Endothelial cell of umbilical vein (primary cell): ENCODE measurements at regions not wholly inside any gene's neighbourhood (a gene's known extent, or its start where the extent isn't known, plus 50 kb on each side); places are given as distances from the start of the nearest gene placed in this dataset.
"Not testable (repeated sequence)": the region's sequence is repeated elsewhere in the genome, so short reads cannot be mapped to it uniquely, and the experiment has no call there.

Source experiments
- BruUV-seq: library from RNA; stranded (reverse); fragments of 400-500 nt; replicated peaks from 2 replicates; lab custom pipeline; 2021; lab: Mats Ljungman, UMichigan
- CTCF ChIA-PET: fragments of 300-600, 350-600 bp; sonication (Branson Sonifier 250); formaldehyde crosslinking; loops from one replicate; lab custom pipeline; 2021; ENCODE audit warnings: antibody characterized with exemption, inconsistent platforms; lab: Charles Lee
- POLR2A ChIA-PET: fragments of 300-600, 350-600 bp; sonication (Branson Sonifier 250); formaldehyde crosslinking; loops from one replicate; lab custom pipeline; 2021; ENCODE audit warnings: antibody characterized with exemption, inconsistent platforms; lab: Charles Lee
- DNase-seq: peaks from one replicate; pipeline ENCODE4 v3.0.0-alpha.2; 2011; ENCODE audit warnings: low read depth, low spot score
- FAIRE-seq: peaks from 2 replicates; lab custom pipeline; 2011; peaks lifted over from hg19 to GRCh38; lab: Jason Lieb, UNC
- H2AFZ ChIP-seq: 2 replicates; pipeline ENCODE4 v1.6.0; 2012; ENCODE audit warnings: low read depth, low read length, control low read depth, inconsistent platforms
- H3K27ac ChIP-seq: 2 replicates; pipeline ENCODE4 v1.5.1; 2011; ENCODE audit warnings: low read depth, mild to moderate bottlenecking, control low read depth, low read length, moderate library complexity; ENCODE audit not compliant: insufficient read depth
- H3K27me3 ChIP-seq, 2 experiments: 2 replicates each; pipeline versions ENCODE4 v1.6.0 to v1.6.1; 2011; ENCODE audit warnings: low read length in 2 of 2, mixed read lengths in 1 of 2; ENCODE audit not compliant: control insufficient read depth in 2 of 2, insufficient read depth in 2 of 2
- H3K36me3 ChIP-seq, 2 experiments: 2 replicates in 1 of 2; 3 replicates in 1 of 2; pipeline ENCODE4 v1.5.1; 2011; ENCODE audit warnings: low read length in 2 of 2, mild to moderate bottlenecking in 1 of 2, moderate library complexity in 1 of 2; ENCODE audit not compliant: control insufficient read depth in 2 of 2, insufficient read depth in 2 of 2; ENCODE audit errors: extremely low read depth in 1 of 2
- H3K4me1 ChIP-seq: 3 replicates; pipeline ENCODE4 v1.5.1; 2011; ENCODE audit warnings: mild to moderate bottlenecking, low read length; ENCODE audit not compliant: control insufficient read depth, insufficient read depth; ENCODE audit errors: extremely low read depth
- H3K4me2 ChIP-seq: 2 replicates; pipeline ENCODE4 v1.6.1; 2011; ENCODE audit warnings: low read length, control low read depth, mixed read lengths; ENCODE audit not compliant: insufficient read depth
- H3K4me3 ChIP-seq, 3 experiments: fragments of 200-600 bp in 1 of 3; sonication (generic), shearing (Covaris generic) in 1 of 3; replicated peaks in 1 of 3; 2 replicates each; pipeline ENCODE4 v1.5.1; 2011 to 2016; ENCODE audit warnings: control low read depth in 3 of 3, low read length in 3 of 3, mild to moderate bottlenecking in 2 of 3, inconsistent platforms in 1 of 3, low read depth in 1 of 3, moderate library complexity in 1 of 3; ENCODE audit not compliant: insufficient read depth in 1 of 3
- H3K79me2 ChIP-seq: 2 replicates; pipeline ENCODE4 v1.6.0; 2012; ENCODE audit warnings: low read length, inconsistent platforms; ENCODE audit not compliant: control insufficient read depth, insufficient read depth
- H3K9ac ChIP-seq: replicated peaks from 2 replicates; pipeline ENCODE3; 2011; ENCODE audit warnings: low read length, control low read depth; ENCODE audit not compliant: insufficient read depth; ENCODE audit errors: extremely low read depth
- H3K9me1 ChIP-seq: replicated peaks from 3 replicates; pipeline ENCODE4 v1.6.0; 2011; ENCODE audit warnings: mild to moderate bottlenecking, low read length; ENCODE audit not compliant: control insufficient read depth, insufficient read depth; ENCODE audit errors: extremely low read depth
- H3K9me3 ChIP-seq: replicated peaks from 2 replicates; pipeline ENCODE4 v1.5.1; 2012; ENCODE audit warnings: low read length, inconsistent platforms; ENCODE audit not compliant: control insufficient read depth, insufficient read depth
- H4K20me1 ChIP-seq: replicated peaks from 2 replicates; pipeline ENCODE3; 2011; ENCODE audit warnings: mild to moderate bottlenecking, low read length; ENCODE audit not compliant: control insufficient read depth, insufficient read depth; ENCODE audit errors: extremely low read depth
- CTCF ChIP-seq, 2 donors: IDR thresholded peaks; 1 replicate in 1 of 2; 2 replicates in 1 of 2; pipeline ENCODE4 v1.5.1; 2011; ENCODE audit warnings: low read length in 2 of 2, mild to moderate bottlenecking in 2 of 2, moderate library complexity in 2 of 2, control low read depth in 1 of 2, inconsistent platforms in 1 of 2, low read depth in 1 of 2; ENCODE audit not compliant: insufficient read depth in 1 of 2; ENCODE audit errors: extremely low read depth in 1 of 2
- EZH2 ChIP-seq: IDR thresholded peaks from 2 replicates; pipeline ENCODE4 v1.6.1; 2012; ENCODE audit warnings: borderline replicate concordance, low read depth, mild to moderate bottlenecking, moderate library complexity, low read length, inconsistent platforms; ENCODE audit not compliant: severe bottlenecking
- FOS ChIP-seq: IDR thresholded peaks from 2 replicates; pipeline ENCODE4 v1.6.1; 2011; ENCODE audit warnings: mild to moderate bottlenecking, low read length, moderate library complexity, borderline replicate concordance; ENCODE audit not compliant: insufficient read depth
- GATA2 ChIP-seq: IDR thresholded peaks from 2 replicates; pipeline ENCODE4 v1.7.0; 2011; ENCODE audit warnings: low read depth, mild to moderate bottlenecking, moderate library complexity, mixed read lengths, low read length; ENCODE audit not compliant: insufficient read length, insufficient read depth
- JUN ChIP-seq: IDR thresholded peaks from 2 replicates; pipeline ENCODE4 v1.6.1; 2011; ENCODE audit warnings: borderline replicate concordance, low read depth; ENCODE audit not compliant: insufficient read length, insufficient read depth
- MYC ChIP-seq: IDR thresholded peaks from one replicate; pipeline ENCODE4 v1.6.1; 2011; ENCODE audit warnings: mild to moderate bottlenecking, low read depth, low read length
- POLR2A ChIP-seq: IDR thresholded peaks from 2 replicates; pipeline ENCODE4 v1.6.1; 2012; ENCODE audit warnings: low read depth, mild to moderate bottlenecking, control low read depth, low read length
- POLR2AphosphoS5 ChIP-seq: IDR thresholded peaks from 2 replicates; pipeline ENCODE4 v1.6.1; 2012; ENCODE audit warnings: low read depth, mild to moderate bottlenecking, control low read depth, low read length, moderate library complexity; ENCODE audit not compliant: insufficient read depth
- dilution Hi-C: fragments of 300-500 bp; cut with MboI; formaldehyde crosslinking; loops from one replicate; pipeline ENCODE4 v1.15.0; 2019; ENCODE audit warnings: low sequenced_read_pairs; ENCODE audit not compliant: extremely low pct_ligation_motif_present
- intact Hi-C: fragments of 100-400 bp; cut with micrococcal nuclease; formaldehyde crosslinking; loops from one replicate; pipeline ENCODE4 v1.10.0; 2022
- TF ChIP-seq, protein P1 (sequence below): IDR thresholded peaks from 2 replicates; pipeline ENCODE4 v1.6.1; 2011; ENCODE audit not compliant: insufficient read depth, insufficient read length

DNA sequence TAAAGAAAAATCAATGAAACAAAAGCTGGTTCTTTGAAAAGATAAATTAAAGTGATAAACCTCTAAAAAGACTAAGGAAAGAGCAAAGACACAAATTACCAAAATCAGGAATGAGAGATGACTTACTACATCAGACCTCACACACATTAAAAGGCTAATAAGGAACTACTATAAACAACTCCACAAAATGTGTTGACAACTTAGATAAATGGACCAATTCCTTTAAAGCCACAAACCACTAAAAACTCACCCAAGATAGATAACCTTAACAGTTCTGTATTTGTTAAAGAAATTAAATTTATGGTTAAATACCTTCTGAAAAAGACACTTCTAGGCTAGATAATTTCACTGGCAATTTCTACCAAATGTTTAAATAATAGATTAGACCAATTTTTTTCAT is 170.4 kb downstream of the SMAD6 start:
- no peak for FAIRE-seq
- Histone ChIP-seq H3K27ac (no peak overlapping the region), H2AFZ (no peak overlapping the region), H3K4me1 (no peaks in the 10 kb centered on the region), H3K9ac (no peak overlapping the region), H3K27me3 (no peaks in the 10 kb centered on the region), H3K36me3 (no peaks in the 10 kb centered on the region), H4K20me1 (no peaks in the 10 kb centered on the region), H3K4me2 (no peak overlapping the region), H3K79me2 (no peaks in the 10 kb centered on the region), H3K9me1 (no peaks in the 10 kb centered on the region), H3K9me3 (no peaks in the 10 kb centered on the region), H3K4me3 (no peak overlapping the region)
- no peak for TF ChIP-seq POLR2A
- TF ChIP-seq FOS: no peak
- TF ChIP-seq EZH2: no peak
- TF ChIP-seq GATA2: no peak
- no peak for TF ChIP-seq POLR2AphosphoS5
- TF ChIP-seq JUN: no peak
- TF ChIP-seq CTCF (IDR thresholded peaks at IDR 0.05; ENCODE audit: extremely low read depth in 1 of 2, insufficient read depth in 1 of 2, low read depth in 1 of 2, low read length in 2 of 2): no peak
- no peak for TF ChIP-seq MYC
- TF ChIP-seq, protein P1, sequence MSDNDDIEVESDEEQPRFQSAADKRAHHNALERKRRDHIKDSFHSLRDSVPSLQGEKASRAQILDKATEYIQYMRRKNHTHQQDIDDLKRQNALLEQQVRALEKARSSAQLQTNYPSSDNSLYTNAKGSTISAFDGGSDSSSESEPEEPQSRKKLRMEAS: no peak
- CTCF ChIA-PET: interaction anchor here (0.7 to 1.4 kb wide), 5 partner anchors 9 to 254 kb away, joined by 3 to 7 read pairs (median 4); no protein-coding TSS in a partner anchor
- intact Hi-C loops: no loop called here
- dilution Hi-C loops: no loop called here
- DNase-seq: no peak
- no TSS peak for BruUV-seq
- POLR2A ChIA-PET: no interaction called here

DNA sequence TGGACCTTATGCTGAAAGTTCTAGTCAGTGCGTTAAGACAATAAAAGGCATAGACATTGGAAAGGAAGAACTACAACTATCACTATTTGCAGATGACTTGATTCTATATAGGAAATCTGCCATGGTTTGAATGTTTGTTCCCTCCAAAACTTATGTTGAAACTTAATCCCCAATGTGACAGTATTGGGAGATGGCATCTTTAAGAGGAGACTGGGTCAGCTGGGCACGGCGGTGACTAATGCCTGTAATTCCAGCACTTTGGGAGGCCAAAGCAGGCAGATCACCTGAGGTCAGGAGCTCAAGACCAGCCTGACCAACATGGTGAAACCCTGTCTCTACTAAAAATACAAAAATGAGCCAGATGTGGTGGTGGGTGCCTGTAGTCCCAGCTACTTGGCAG is 171.3 kb downstream of the SMAD6 start:
- H3K27me3 ChIP-seq, H3K9me1 ChIP-seq, H3K4me1 ChIP-seq, intact Hi-C loops, H3K9me3 ChIP-seq, dilution Hi-C loops, H4K20me1 ChIP-seq, BruUV-seq, H3K4me2 ChIP-seq, POLR2A ChIA-PET, H3K27ac ChIP-seq, H3K4me3 ChIP-seq, H3K9ac ChIP-seq, H3K36me3 ChIP-seq, FAIRE-seq, DNase-seq, H3K79me2 ChIP-seq, H2AFZ ChIP-seq: not testable (repeated sequence)
- CTCF ChIA-PET: interaction anchor here (1.0 kb wide), 1 partner anchor 83 kb away, joined by 3 read pairs; no protein-coding TSS in a partner anchor
